Mucosa of gallbladder (tissue), 1 donor: ENCODE measurements at regions not wholly inside any gene's neighbourhood (a gene's known extent, or its start where the extent isn't known, plus 50 kb on each side); places are given as distances from the start of the nearest gene placed in this dataset.
"Not testable (repeated sequence)": the region's sequence is repeated elsewhere in the genome, so short reads cannot be mapped to it uniquely, and the experiment has no call there.

Source experiments
- DNase-seq: peaks from one replicate; pipeline ENCODE4 v3.0.0-alpha.2; 2020; ENCODE audit warnings: low spot score
- donor health status: DM: no; HTN: no; CAD: no.

- no peak for DNase-seq
Observed at GRCh38 chr11:33463059-33463458, 205.9 kb downstream of the HIPK3 start.

DNA sequence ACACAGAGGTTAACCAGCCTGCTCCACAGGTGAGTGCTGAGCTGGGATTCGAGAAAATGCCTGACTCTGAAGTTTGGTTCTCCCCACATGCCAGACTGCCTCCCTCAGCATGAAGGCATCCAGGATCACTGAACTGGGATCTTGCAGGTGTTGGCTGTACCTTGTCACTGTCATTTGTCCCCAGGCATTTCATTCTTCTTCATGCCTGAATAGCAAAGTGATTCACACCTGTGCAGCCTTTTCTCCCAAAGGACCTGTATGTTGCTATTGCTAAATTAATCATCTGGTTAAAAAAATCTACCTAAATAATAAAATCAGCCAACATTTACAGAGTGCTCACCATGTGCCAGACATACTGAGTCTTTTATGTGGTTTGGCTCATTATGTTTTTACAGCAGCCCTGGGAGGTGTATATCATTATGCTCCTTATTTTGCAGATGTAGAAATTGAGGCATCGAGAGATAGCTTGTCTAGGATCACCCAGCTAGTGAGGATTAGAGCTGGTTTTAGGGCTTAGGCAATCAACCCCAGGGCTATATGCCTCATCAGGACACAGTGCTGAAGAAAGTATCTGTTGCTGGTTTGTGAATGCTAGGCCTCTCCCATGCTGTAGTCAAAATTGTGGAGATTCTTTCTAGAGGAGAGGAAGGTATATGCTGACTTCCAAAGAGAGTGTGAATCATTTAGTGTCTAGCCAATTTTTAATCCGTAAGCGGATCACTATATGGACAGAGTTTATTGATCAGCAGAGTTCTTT lies 204.4 kb downstream of the HIPK3 start:
- no peak for DNase-seq

DNA sequence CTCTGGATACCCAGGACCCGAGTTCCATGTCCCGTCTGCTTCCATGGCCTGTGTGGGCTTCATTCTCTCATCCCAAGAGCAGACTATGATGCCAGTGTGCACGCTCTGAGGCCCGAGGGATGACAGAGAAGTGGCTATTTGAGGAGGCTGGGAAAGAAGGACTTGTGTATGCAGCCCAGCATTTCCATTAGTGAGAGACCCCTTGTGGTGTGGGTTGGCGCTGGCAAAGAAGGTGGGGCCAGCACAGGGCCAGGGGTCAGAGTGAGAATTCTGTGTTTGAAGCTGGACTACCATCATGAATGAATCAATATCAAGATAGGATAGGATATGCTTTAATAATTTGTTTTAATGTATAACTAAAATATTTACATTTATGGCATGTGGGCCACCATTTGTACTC lies 200.8 kb downstream of the HIPK3 start:
- DNase-seq: no peak

- DNase-seq: no peak
Observed at GRCh38 chr11:33455867-33456463, 198.8 kb downstream of the HIPK3 start.

GRCh38 chr11:33454264-33454663 lies 197.1 kb downstream of the HIPK3 start:
- DNase-seq: no peak

- no peak for DNase-seq
Observed at GRCh38 chr11:33452836-33453624, 195.8 kb downstream of the HIPK3 start.

DNA sequence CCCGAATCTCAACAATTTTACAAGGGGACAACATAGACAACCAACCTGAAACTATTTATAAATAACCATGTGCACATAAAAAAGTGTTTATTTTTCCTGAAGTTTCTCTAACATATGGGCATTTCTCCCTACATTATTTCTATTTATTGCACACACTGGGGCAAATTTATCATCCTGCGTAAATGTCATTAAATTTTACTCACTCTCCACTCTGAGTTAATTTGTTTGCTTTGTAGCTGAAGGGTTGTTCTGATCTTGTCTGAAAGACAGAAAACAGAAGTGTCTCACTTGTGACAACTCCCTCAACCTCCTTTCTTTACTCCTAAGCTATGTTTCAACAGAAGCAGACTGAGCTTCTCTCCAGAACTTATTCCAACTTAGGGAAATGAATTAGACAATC lies 194.2 kb downstream of the HIPK3 start:
- DNase-seq: no peak

- DNase-seq: no peak
Observed at GRCh38 chr11:33449798-33450197, 192.6 kb downstream of the HIPK3 start.

GRCh38 chr11:33448461-33449130 lies 191.4 kb downstream of the HIPK3 start:
- no peak for DNase-seq

DNA sequence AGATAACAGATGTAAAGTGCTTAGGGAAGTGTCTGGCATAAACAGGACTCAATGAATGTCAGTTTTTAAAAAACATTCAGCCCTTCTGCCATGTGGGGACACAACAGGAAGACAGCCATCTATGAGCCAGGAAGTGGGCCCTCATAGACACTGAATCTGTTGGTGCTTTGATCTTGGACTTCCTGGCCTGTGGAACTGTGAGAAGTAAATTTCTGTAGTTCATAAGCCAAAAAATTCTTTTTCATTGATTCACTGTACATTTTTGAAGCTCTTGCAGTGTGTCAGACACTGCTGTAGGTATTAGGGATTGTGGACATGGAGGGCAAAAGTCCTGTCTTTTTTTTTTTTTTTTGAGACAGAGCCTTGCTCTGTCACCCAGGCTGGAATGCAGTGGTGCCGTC lies 188.6 kb downstream of the HIPK3 start:
- DNase-seq: no peak

DNA sequence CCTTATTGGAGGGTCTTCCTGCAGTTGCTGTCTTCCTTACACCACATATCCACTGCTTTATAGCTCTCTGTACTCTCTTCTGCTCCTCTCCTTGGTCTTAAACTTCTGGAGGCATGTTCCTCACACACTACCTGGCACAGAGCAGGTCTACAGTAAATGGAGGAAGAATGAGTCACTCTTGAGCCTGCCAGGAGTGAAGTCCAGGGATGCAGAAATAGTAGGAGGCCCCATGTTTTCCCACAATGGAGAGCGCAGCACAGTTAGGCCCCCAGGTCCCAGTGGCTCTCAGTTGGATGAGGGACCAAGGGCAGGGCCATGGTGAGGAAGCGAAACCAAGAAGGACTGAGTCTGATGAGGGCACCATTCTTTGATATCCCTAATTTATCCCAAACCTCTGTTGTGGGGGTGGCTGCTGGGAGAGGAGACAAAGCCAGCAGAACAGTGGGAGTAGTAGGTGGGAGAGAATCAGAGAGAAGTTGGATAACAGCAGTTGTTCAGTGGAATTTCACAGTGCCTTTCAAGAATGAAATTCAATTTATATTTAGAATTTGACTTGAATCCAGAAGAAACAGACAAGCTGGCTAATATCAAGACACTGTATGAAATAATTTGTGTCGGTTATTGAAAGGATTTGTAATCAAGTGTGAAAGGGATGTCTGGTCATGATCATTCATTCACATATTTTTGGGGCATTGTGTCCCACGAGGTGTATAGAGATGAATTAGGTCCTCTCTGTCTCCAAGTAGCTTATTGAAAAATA lies 187.8 kb downstream of the HIPK3 start:
- DNase-seq: no peak

- DNase-seq: no peak
Observed at GRCh38 chr11:33443684-33444083, 186.5 kb downstream of the HIPK3 start.

DNA sequence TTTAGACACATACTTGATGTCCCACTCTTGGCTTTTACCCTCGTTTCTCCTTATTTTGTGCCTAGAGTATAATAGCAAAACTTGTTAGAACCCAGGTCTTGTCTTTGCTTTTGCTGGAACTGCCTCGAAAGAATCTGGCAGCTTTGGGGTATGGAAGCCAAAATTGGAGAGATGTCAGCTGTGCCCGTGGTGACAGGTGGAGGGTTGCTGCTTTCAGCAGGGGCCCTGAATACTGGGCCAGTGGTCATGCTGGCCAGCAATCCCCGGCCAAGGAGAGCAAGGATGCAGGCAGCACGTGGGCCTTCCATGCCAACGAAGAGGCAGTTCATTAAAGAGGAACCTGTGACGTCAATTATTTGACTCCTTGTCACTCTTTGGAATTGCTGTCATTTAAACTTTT lies 181.1 kb downstream of the HIPK3 start:
- no peak for DNase-seq

DNA sequence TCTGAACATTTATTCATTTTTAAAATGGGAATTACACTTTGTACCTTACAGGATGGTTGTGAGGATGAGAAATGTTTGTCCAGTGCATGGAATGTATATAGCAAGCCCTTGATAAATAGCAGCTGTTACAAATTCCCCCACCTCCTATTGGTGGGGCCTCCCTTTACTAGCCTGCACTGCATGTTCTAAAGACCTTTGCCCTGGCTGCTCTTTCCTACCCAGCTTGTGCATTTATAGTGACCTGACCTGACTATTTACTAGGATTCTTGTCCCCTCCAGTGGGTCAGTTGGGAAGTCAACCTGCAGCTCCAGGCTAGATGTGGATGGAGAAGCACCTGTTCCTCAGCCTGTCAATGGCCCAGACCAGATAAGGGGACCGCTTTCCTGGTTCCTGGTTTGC lies 180.3 kb downstream of the HIPK3 start:
- DNase-seq: no peak

GRCh38 chr11:33435216-33435615 lies 178.0 kb downstream of the HIPK3 start:
- DNase-seq: no peak

- no peak for DNase-seq
Observed at GRCh38 chr11:33434294-33434693, 177.1 kb downstream of the HIPK3 start.

DNA sequence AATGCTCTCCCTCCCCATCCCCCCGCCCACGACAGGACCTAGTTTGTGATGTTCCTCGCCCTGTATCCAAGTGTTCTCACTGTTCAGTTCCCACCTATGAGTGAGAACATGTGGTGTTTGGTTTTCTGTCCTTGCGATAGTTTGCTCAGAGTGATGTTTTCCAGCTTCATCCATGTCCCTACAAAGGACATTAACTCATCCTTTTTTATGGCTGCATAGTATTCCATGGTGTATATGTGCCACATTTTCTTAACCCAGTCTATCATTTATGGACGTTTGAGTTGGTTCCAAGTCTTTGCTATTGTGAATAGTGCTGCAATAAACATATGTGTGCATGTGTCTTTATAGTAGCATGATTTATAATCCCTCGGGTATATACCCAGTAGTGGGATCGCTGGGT lies 171.3 kb downstream of the HIPK3 start:
- DNase-seq: not testable (repeated sequence)

DNA sequence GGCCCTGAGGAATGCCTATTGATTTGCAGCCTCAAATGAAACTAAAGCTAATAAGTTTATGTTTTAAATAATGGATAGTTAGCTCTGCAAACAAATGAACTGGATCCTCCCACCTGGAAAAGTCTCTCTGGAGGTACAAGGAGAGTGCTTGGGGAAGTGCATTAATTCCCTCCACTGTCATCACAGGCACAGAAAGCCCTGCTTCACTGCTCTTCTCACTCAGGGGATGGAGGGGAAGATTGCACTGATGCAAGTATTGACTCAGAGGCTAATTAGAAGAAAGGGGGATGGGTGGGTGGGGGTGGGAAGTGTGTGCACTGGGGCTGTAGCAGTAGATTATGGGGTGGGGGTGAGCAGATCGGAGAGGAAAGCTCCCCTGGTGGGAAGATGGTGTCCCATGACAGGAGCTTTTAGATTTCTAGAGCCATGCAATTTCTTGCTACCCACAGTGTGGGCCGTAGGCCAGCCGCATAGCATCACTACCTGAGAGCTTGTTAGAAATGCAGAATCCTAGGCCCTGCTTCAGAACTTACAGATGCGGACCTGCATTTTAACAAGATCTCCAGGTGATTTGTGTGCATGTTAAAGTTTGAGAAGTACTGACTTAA lies 163.9 kb downstream of the HIPK3 start:
- no peak for DNase-seq

GRCh38 chr11:33419924-33420323 lies 162.7 kb downstream of the HIPK3 start:
- no peak for DNase-seq

- no peak for DNase-seq
Observed at GRCh38 chr11:33417121-33417520, 159.9 kb downstream of the HIPK3 start.

GRCh38 chr11:33413301-33413700 lies 156.1 kb downstream of the HIPK3 start:
- no peak for DNase-seq
